PC-3 (cell line): ENCODE measurements at regions not wholly inside any gene's neighbourhood (a gene's known extent, or its start where the extent isn't known, plus 50 kb on each side); places are given as distances from the start of the nearest gene placed in this dataset.

ENCODE experiments used
- ATAC-seq: fragments of 200-7000 bp; cut with Tn5 transposase; 2 replicates; pipeline ENCODE4 v1.9.1; 2020; ENCODE audit warnings: mild to moderate bottlenecking, moderate library complexity
- BruUV-seq: library from RNA; stranded (reverse); fragments of 400-500 nt; replicated peaks from 2 replicates; lab custom pipeline; 2021; lab: Mats Ljungman, UMichigan
- CTCF ChIA-PET: fragments of 300-600 bp; sonication (Branson Sonifier 250); formaldehyde crosslinking; loops from one replicate; lab custom pipeline; 2022; ENCODE audit warnings: antibody characterized with exemption; lab: Charles Lee
- POLR2A ChIA-PET: fragments of 300-600 bp; sonication (Branson Sonifier 250); formaldehyde crosslinking; loops from one replicate; lab custom pipeline; 2022; ENCODE audit warnings: antibody characterized with exemption; ENCODE audit not compliant: unreplicated experiment; lab: Charles Lee
- DNase-seq: peaks from one replicate; pipeline ENCODE4 v3.0.0-alpha.2; 2015
- H2AFZ ChIP-seq: fragments of 300-600 bp; sonication (generic); 2 replicates; pipeline ENCODE4 v1.6.0; 2016; ENCODE audit warnings: antibody characterized with exemption, low read length
- H3F3A ChIP-seq: fragments of 300-600 bp; sonication (generic); one replicate; pipeline ENCODE4 v1.6.0; 2017; ENCODE audit warnings: antibody characterized with exemption, low read length, control low read depth, mild to moderate bottlenecking; ENCODE audit not compliant: unreplicated experiment
- H3K27ac ChIP-seq: fragments of 300-600 bp; sonication (generic); 2 replicates; pipeline ENCODE4 v1.5.1; 2016; ENCODE audit warnings: mild to moderate bottlenecking, low read length
- H3K27me3 ChIP-seq: fragments of 300-600 bp; sonication (generic); 2 replicates; pipeline ENCODE4 v1.6.1; 2016; ENCODE audit warnings: low read length, mixed read lengths
- H3K36me3 ChIP-seq: fragments of 300-600 bp; sonication (generic); 2 replicates; pipeline ENCODE4 v1.6.1; 2016; ENCODE audit warnings: low read depth, mixed run types, low read length, mixed read lengths
- H3K4me1 ChIP-seq: fragments of 300-600 bp; sonication (generic); 2 replicates; pipeline ENCODE4 v1.5.1; 2016; ENCODE audit warnings: low read length; ENCODE audit not compliant: insufficient read depth
- H3K4me2 ChIP-seq: fragments of 300-600 bp; sonication (generic); 2 replicates; pipeline ENCODE4 v1.6.0; 2016; ENCODE audit warnings: low read length
- H3K4me3 ChIP-seq: fragments of 300-600 bp; sonication (generic); 2 replicates; pipeline ENCODE4 v1.5.1; 2016; ENCODE audit warnings: mild to moderate bottlenecking, low read length, mixed read lengths
- H3K79me2 ChIP-seq: fragments of 300-600 bp; sonication (generic); 2 replicates; pipeline ENCODE4 v1.6.1; 2017; ENCODE audit warnings: low read length, mixed read lengths
- H3K9ac ChIP-seq: fragments of 300-600 bp; sonication (generic); 2 replicates; pipeline ENCODE4 v1.6.0; 2016; ENCODE audit warnings: mild to moderate bottlenecking, low read length
- H3K9me2 ChIP-seq: fragments of 300-600 bp; sonication (generic); replicated peaks from 2 replicates; pipeline ENCODE4 v1.6.1; 2016; ENCODE audit warnings: mixed run types, low read length, mixed read lengths
- H3K9me3 ChIP-seq: fragments of 300-600 bp; sonication (generic); 2 replicates; pipeline ENCODE4 v1.6.1; 2016; ENCODE audit warnings: low read length, mixed read lengths
- H4K20me1 ChIP-seq: fragments of 300-600 bp; sonication (generic); 2 replicates; pipeline ENCODE4 v1.6.1; 2016; ENCODE audit warnings: low read length, mixed read lengths
- EZH2 ChIP-seq: fragments of 300-600 bp; sonication (generic); IDR thresholded peaks from one replicate; pipeline ENCODE4 v1.6.1; 2017; ENCODE audit warnings: antibody characterized with exemption, mild to moderate bottlenecking, low read length; ENCODE audit not compliant: unreplicated experiment
- EZH2phosphoT487 ChIP-seq: fragments of 300-600 bp; sonication (generic); IDR thresholded peaks from 2 replicates; pipeline ENCODE4 v1.6.1; 2018; ENCODE audit warnings: mild to moderate bottlenecking, antibody characterized with exemption, low read length, borderline replicate concordance
- intact Hi-C: fragments of 100-400 bp; cut with micrococcal nuclease; formaldehyde crosslinking; loops from 2 replicates; pipeline ENCODE4 v1.9.0; 2023
- TF ChIP-seq, protein P1 (sequence below): fragments of 300-600 bp; sonication (generic); conservative IDR thresholded peaks from 2 replicates; pipeline ENCODE4 v1.5.1; 2017; ENCODE audit warnings: antibody characterized with exemption, low read depth, mild to moderate bottlenecking, low read length

DNA sequence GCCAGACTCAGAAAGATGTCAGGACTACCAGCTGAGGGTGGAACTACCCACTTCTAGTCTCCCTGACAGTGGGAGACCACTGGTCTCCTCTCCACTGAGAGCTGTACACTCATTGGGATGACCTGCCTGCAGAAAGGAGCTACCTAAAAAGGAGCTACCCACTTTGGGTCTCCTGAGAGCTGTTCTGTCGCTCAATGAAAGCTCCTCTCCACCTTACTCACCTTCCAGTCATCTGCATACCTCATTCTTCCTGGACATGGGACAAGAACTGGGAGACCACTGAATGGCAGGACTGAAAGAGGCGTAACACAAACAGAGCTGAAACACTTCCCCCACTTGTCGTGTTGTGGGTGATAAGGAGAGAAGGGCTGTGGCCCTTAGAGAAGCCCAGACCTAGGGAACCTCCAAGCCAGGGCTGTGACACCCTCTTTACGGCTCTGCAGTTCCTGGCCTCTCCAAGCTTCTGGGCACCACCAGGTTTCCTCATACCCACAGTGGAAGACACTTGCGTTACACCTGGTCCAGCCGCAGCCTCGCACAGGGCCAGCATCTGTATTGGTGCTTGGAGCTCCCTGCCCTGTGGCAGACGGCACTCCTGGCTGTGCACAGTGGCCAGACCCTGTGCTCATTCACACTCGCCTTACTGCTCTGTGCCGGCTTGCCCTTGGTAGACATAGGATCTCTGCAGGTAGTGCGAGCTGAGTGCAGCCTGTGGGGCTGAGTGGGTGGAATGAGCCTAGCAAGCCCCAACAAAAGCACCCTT lies 54.9 kb upstream of the SLITRK6 start:
- Histone ChIP-seq H2AFZ (no peak overlapping the region), H3K9me2 (no peaks in the 10 kb centered on the region), H3K9ac (no peak overlapping the region), H3K27me3 (no peaks in the 10 kb centered on the region), H3K27ac (no peak overlapping the region), H4K20me1 (no peaks in the 10 kb centered on the region), H3K9me3 (no peaks in the 10 kb centered on the region), H3K4me1 (no peaks in the 10 kb centered on the region), H3K36me3 (no peaks in the 10 kb centered on the region), H3K79me2 (no peaks in the 10 kb centered on the region), H3F3A (no peaks in the 10 kb centered on the region), H3K4me3 (no peak overlapping the region), H3K4me2 (no peak overlapping the region)
- ATAC-seq (no peak), DNase-seq (no peak)
- intact Hi-C loops = no loop called here
- no peak for TF ChIP-seq EZH2
- no peak for TF ChIP-seq EZH2phosphoT487
- TF ChIP-seq, protein P1, sequence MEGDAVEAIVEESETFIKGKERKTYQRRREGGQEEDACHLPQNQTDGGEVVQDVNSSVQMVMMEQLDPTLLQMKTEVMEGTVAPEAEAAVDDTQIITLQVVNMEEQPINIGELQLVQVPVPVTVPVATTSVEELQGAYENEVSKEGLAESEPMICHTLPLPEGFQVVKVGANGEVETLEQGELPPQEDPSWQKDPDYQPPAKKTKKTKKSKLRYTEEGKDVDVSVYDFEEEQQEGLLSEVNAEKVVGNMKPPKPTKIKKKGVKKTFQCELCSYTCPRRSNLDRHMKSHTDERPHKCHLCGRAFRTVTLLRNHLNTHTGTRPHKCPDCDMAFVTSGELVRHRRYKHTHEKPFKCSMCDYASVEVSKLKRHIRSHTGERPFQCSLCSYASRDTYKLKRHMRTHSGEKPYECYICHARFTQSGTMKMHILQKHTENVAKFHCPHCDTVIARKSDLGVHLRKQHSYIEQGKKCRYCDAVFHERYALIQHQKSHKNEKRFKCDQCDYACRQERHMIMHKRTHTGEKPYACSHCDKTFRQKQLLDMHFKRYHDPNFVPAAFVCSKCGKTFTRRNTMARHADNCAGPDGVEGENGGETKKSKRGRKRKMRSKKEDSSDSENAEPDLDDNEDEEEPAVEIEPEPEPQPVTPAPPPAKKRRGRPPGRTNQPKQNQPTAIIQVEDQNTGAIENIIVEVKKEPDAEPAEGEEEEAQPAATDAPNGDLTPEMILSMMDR = no peak
- ChIA-PET CTCF (no interaction called here), POLR2A (no interaction called here)
- no TSS peak for BruUV-seq

- TF ChIP-seq EZH2phosphoT487 = no peak
- TF ChIP-seq EZH2 = no peak
- TF ChIP-seq, protein P1 = no peak
- no peaks in the 10 kb centered on the region for H3K79me2 ChIP-seq
- H3K36me3 ChIP-seq = no peaks in the 10 kb centered on the region
- intact Hi-C loops = no loop called here
- no peak for ATAC-seq
- H2AFZ ChIP-seq = no peak overlapping the region
- H3K4me3 ChIP-seq = no peak overlapping the region
- DNase-seq = no peak
- BruUV-seq = no TSS peak
- H4K20me1 ChIP-seq = no peaks in the 10 kb centered on the region
- no peak overlapping the region for H3K9ac ChIP-seq
- no peak overlapping the region for H3K4me2 ChIP-seq
- H3K9me3 ChIP-seq = no peaks in the 10 kb centered on the region
- POLR2A ChIA-PET = no interaction called here
- no peak overlapping the region for H3K27ac ChIP-seq
- H3K9me2 ChIP-seq = no peaks in the 10 kb centered on the region
- no peaks in the 10 kb centered on the region for H3F3A ChIP-seq
- H3K4me1 ChIP-seq = no peaks in the 10 kb centered on the region
- CTCF ChIA-PET = no interaction called here
- H3K27me3 ChIP-seq = no peaks in the 10 kb centered on the region
These were observed 54.1 kb upstream of the SLITRK6 start for GRCh38 chr13:85853161-85853894.
